ENCODE measurements at regions not wholly inside any gene's neighbourhood (a gene's known extent, or its start where the extent isn't known, plus 50 kb on each side); places are given as distances from the start of the nearest gene placed in this dataset.

GRCh38 chr4:97185233-97185632 lies 958.0 kb downstream of the STPG2 start:
- H3K4me1 Mint-ChIP-seq (ENCODE audit: low read depth), result no peaks in the 10 kb centered on the region
- DNase-seq (no peak), ATAC-seq (no peak)
- no peak overlapping the region for H3K4me3 Mint-ChIP-seq
- H3K9me3 Mint-ChIP-seq, result no peaks in the 10 kb centered on the region
- ChIA-PET CTCF (no interaction called here), POLR2A (no interaction called here)
- intact Hi-C loops (cut with micrococcal nuclease), result no loop called here
- H3K27ac Mint-ChIP-seq, result no peak overlapping the region
- H3K36me3 Mint-ChIP-seq (ENCODE audit: low read depth), result no peaks in the 10 kb centered on the region
- TF ChIP-seq, protein P1, sequence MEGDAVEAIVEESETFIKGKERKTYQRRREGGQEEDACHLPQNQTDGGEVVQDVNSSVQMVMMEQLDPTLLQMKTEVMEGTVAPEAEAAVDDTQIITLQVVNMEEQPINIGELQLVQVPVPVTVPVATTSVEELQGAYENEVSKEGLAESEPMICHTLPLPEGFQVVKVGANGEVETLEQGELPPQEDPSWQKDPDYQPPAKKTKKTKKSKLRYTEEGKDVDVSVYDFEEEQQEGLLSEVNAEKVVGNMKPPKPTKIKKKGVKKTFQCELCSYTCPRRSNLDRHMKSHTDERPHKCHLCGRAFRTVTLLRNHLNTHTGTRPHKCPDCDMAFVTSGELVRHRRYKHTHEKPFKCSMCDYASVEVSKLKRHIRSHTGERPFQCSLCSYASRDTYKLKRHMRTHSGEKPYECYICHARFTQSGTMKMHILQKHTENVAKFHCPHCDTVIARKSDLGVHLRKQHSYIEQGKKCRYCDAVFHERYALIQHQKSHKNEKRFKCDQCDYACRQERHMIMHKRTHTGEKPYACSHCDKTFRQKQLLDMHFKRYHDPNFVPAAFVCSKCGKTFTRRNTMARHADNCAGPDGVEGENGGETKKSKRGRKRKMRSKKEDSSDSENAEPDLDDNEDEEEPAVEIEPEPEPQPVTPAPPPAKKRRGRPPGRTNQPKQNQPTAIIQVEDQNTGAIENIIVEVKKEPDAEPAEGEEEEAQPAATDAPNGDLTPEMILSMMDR (IDR thresholded peaks at IDR 0.05), result no peak
- no peaks in the 10 kb centered on the region for H3K27me3 Mint-ChIP-seq

- TF ChIP-seq, protein P1 (IDR thresholded peaks at IDR 0.05), result no peak
- H3K27ac Mint-ChIP-seq, result no peak overlapping the region
- H3K36me3 Mint-ChIP-seq (ENCODE audit: low read depth), result no peaks in the 10 kb centered on the region
- ATAC-seq (no peak), DNase-seq (no peak)
- peaks cover 2% of the 10 kb centered on the region for H3K9me3 Mint-ChIP-seq
- CTCF ChIA-PET, result no interaction called here
- H3K4me1 Mint-ChIP-seq (ENCODE audit: low read depth), result no peaks in the 10 kb centered on the region
- intact Hi-C loops (cut with micrococcal nuclease), result no loop called here
- H3K27me3 Mint-ChIP-seq, result no peaks in the 10 kb centered on the region
- POLR2A ChIA-PET, result no interaction called here
- H3K4me3 Mint-ChIP-seq, result no peak overlapping the region
These were observed 946.2 kb downstream of the STPG2 start for GRCh38 chr4:97197106-97197505.

DNA sequence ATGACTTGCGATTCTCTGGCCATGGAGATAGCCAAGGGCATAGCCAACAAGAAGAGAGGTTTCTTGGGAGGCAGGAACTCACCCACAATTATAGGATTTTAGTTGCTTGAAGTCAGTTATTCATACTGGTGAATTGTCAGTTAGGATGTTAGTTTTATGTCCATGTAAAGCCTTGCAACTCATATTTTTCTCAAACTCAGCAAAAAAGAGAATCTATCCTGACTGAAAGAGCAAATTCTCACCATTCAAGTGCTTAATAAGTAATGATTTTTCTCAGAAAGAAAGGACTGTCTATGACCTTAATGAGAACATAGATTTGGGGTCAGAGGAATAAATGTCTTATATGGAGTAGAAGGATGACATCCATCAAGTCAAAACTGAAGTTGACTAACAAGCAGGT lies 934.5 kb downstream of the STPG2 start:
- ATAC-seq (no peak), DNase-seq (no peak)
- intact Hi-C loops (cut with micrococcal nuclease), result no loop called here
- ChIA-PET POLR2A (interaction anchor here (0.7 kb wide), 1 partner anchor 170 kb away, joined by 3 read pairs; no protein-coding TSS in a partner anchor), CTCF (no interaction called here)
- no peaks in the 10 kb centered on the region for H3K4me1 Mint-ChIP-seq (ENCODE audit: low read depth)
- no peak overlapping the region for H3K4me3 Mint-ChIP-seq
- TF ChIP-seq, protein P1 (IDR thresholded peaks at IDR 0.05), result no peak
- peaks cover 3% of the 10 kb centered on the region for H3K9me3 Mint-ChIP-seq
- no peak overlapping the region for H3K27ac Mint-ChIP-seq
- H3K27me3 Mint-ChIP-seq, result no peaks in the 10 kb centered on the region
- H3K36me3 Mint-ChIP-seq (ENCODE audit: low read depth), result no peaks in the 10 kb centered on the region

- ChIA-PET CTCF (no interaction called here), POLR2A (no interaction called here)
- Mint-ChIP-seq H3K4me3 (no peak overlapping the region), H3K4me1 (ENCODE audit: low read depth) (no peaks in the 10 kb centered on the region), H3K36me3 (ENCODE audit: low read depth) (no peaks in the 10 kb centered on the region), H3K27me3 (no peaks in the 10 kb centered on the region), H3K27ac (no peak overlapping the region), H3K9me3 (no peaks in the 10 kb centered on the region)
- TF ChIP-seq, protein P1 (IDR thresholded peaks at IDR 0.05), result no peak
- intact Hi-C loops (cut with micrococcal nuclease), result no loop called here
- ATAC-seq (no peak), DNase-seq (no peak)
These were observed 927.8 kb downstream of the STPG2 start for GRCh38 chr4:97215409-97215941.

DNA sequence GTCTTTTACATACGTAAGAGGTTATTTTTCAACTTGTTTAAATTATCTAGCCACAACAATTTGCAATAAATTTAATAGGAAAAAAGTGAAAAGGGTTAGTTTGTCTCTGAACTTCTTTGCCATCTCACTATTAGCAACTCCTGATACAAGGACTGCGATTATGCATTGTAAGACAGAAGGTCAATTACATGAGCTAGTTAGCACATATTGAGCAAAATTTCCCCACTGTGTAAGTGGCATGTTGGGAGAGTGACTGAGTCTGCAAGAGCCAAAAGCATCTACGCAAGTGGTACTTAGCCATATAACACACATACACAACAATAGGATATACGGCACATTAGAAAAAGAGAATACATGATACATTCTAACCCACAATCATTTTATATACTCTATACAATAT lies 927.2 kb downstream of the STPG2 start:
- Mint-ChIP-seq H3K27ac (no peak overlapping the region), H3K9me3 (no peaks in the 10 kb centered on the region), H3K4me3 (no peak overlapping the region), H3K36me3 (ENCODE audit: low read depth) (no peaks in the 10 kb centered on the region), H3K27me3 (no peaks in the 10 kb centered on the region), H3K4me1 (ENCODE audit: low read depth) (no peaks in the 10 kb centered on the region)
- intact Hi-C loops (cut with micrococcal nuclease), result no loop called here
- POLR2A ChIA-PET, result no interaction called here
- ATAC-seq (no peak), DNase-seq (no peak)
- TF ChIP-seq, protein P1 (IDR thresholded peaks at IDR 0.05), result no peak
- CTCF ChIA-PET, result no interaction called here
